DND-41 (cell line): ENCODE measurements at regions not wholly inside any gene's neighbourhood (a gene's known extent, or its start where the extent isn't known, plus 50 kb on each side); places are given as distances from the start of the nearest gene placed in this dataset.

Experiments
- CTCF ChIP-seq: IDR thresholded peaks from 2 replicates; pipeline ENCODE4 v1.5.1; 2012; ENCODE audit warnings: borderline replicate concordance, low read length, moderate library complexity, mild to moderate bottlenecking; ENCODE audit not compliant: poor library complexity, severe bottlenecking; ENCODE audit errors: extremely low read depth
- EZH2 ChIP-seq: IDR thresholded peaks from 3 replicates; pipeline ENCODE4 v1.6.1; 2012; ENCODE audit warnings: borderline replicate concordance, low read depth, mild to moderate bottlenecking, moderate library complexity, low read length, inconsistent platforms; ENCODE audit not compliant: severe bottlenecking

- no peak for TF ChIP-seq EZH2
- no peak for TF ChIP-seq CTCF
Observed at GRCh38 chr14:76287063-76287462, 88.9 kb upstream of the ESRRB start.
